ENCODE measurements at regions not wholly inside any gene's neighbourhood (a gene's known extent, or its start where the extent isn't known, plus 50 kb on each side); places are given as distances from the start of the nearest gene placed in this dataset.

GRCh38 chr4:40685300-40685699, 55.6 kb upstream of the RBM47 start:
- TF ChIP-seq NFATC4 (CRISPR knock-in tag; IDR thresholded peaks at IDR 0.05) (no peak), ZNF263 (CRISPR knock-in tag; IDR thresholded peaks at IDR 0.05; ENCODE audit: low read depth) (no peak), TEAD4 (CRISPR knock-in tag; IDR thresholded peaks at IDR 0.05) (no peak), CTCF (IDR thresholded peaks at IDR 0.05) (no peak), GABPB1 (CRISPR knock-in tag; IDR thresholded peaks at IDR 0.05) (no peak), CREM (CRISPR knock-in tag; IDR thresholded peaks at IDR 0.05) (no peak), ZNF317 (CRISPR knock-in tag; IDR thresholded peaks at IDR 0.05; ENCODE audit: borderline replicate concordance, low read depth) (no peak)

Data from WTC11 (cell line).